ENCODE measurements at regions not wholly inside any gene's neighbourhood (a gene's known extent, or its start where the extent isn't known, plus 50 kb on each side); places are given as distances from the start of the nearest gene placed in this dataset.
"Not testable (repeated sequence)": the region's sequence is repeated elsewhere in the genome, so short reads cannot be mapped to it uniquely, and the experiment has no call there.

GRCh38 chr4:133584714-133585113, 435.6 kb downstream of the PCDH10 start:
- Mint-ChIP-seq H3K27ac (no peak overlapping the region), H3K4me1 (no peaks in the 10 kb centered on the region), H3K36me3 (no peaks in the 10 kb centered on the region), H3K27me3 (no peaks in the 10 kb centered on the region), H3K9me3 (peaks cover 0 to 5% (median 2%) of the 10 kb centered on the region in 7 donors), H3K4me3 (no peak overlapping the region)
- no peak for ATAC-seq (ENCODE audit: low read depth in 2 of 2)
- no peak for DNase-seq

GRCh38 chr4:133581996-133582619, 433.0 kb downstream of the PCDH10 start:
- H3K27me3 Mint-ChIP-seq = no peaks in the 10 kb centered on the region
- ATAC-seq (ENCODE audit: low read depth in 2 of 2) (no peak), DNase-seq (no peak)
- H3K27ac Mint-ChIP-seq = no peak overlapping the region
- no peak overlapping the region for H3K4me3 Mint-ChIP-seq
- peaks cover 0 to 5% (median 3%) of the 10 kb centered on the region in 7 donors for H3K9me3 Mint-ChIP-seq
- H3K36me3 Mint-ChIP-seq = no peaks in the 10 kb centered on the region
- no peaks in the 10 kb centered on the region for H3K4me1 Mint-ChIP-seq

GRCh38 chr4:133574248-133574647, 425.2 kb downstream of the PCDH10 start:
- no peak overlapping the region for H3K4me3 Mint-ChIP-seq
- DNase-seq (no peak), ATAC-seq (ENCODE audit: low read depth in 2 of 2) (no peak)
- no peaks in the 10 kb centered on the region for H3K36me3 Mint-ChIP-seq
- no peaks in the 10 kb centered on the region for H3K4me1 Mint-ChIP-seq
- peaks cover 0 to 7% (median 4%) of the 10 kb centered on the region in 7 donors for H3K9me3 Mint-ChIP-seq
- H3K27ac Mint-ChIP-seq = no peak overlapping the region
- no peaks in the 10 kb centered on the region for H3K27me3 Mint-ChIP-seq

GRCh38 chr4:133565379-133565778, 416.3 kb downstream of the PCDH10 start:
- DNase-seq (no peak), ATAC-seq (ENCODE audit: low read depth in 2 of 2) (no peak)
- Mint-ChIP-seq H3K27ac (no peak overlapping the region), H3K9me3 (peaks cover 0 to 4% (median 2%) of the 10 kb centered on the region in 7 donors), H3K27me3 (no peaks in the 10 kb centered on the region), H3K36me3 (no peaks in the 10 kb centered on the region), H3K4me1 (no peaks in the 10 kb centered on the region), H3K4me3 (no peak overlapping the region)

- ATAC-seq (ENCODE audit: low read depth in 2 of 2) (no peak), DNase-seq (peak; percentile 2)
- Mint-ChIP-seq H3K36me3 (no peaks in the 10 kb centered on the region), H3K27me3 (no peaks in the 10 kb centered on the region), H3K27ac (no peak overlapping the region), H3K9me3 (peaks cover 0 to 3% (median 0%) of the 10 kb centered on the region in 7 donors), H3K4me3 (no peak overlapping the region), H3K4me1 (no peaks in the 10 kb centered on the region)
Measured at GRCh38 chr4:133559987-133560386, 410.9 kb downstream of the PCDH10 start.

- DNase-seq = no peak
- Mint-ChIP-seq H3K9me3 (peaks cover 0 to 5% (median 2%) of the 10 kb centered on the region in 7 donors), H3K36me3 (no peaks in the 10 kb centered on the region), H3K4me3 (no peak overlapping the region), H3K27me3 (no peaks in the 10 kb centered on the region), H3K4me1 (no peaks in the 10 kb centered on the region), H3K27ac (no peak overlapping the region)
- no peak for ATAC-seq (ENCODE audit: low read depth in 2 of 2)
Measured at GRCh38 chr4:133555671-133556070, 406.6 kb downstream of the PCDH10 start.

GRCh38 chr4:133550436-133550835, 401.3 kb downstream of the PCDH10 start:
- H3K4me3 Mint-ChIP-seq = no peak overlapping the region
- H3K27me3 Mint-ChIP-seq = no peaks in the 10 kb centered on the region
- no peak for DNase-seq
- H3K4me1 Mint-ChIP-seq = no peaks in the 10 kb centered on the region
- no peak overlapping the region for H3K27ac Mint-ChIP-seq
- no peaks in the 10 kb centered on the region for H3K36me3 Mint-ChIP-seq
- peaks cover 0 to 4% (median 2%) of the 10 kb centered on the region in 7 donors for H3K9me3 Mint-ChIP-seq
- ATAC-seq (ENCODE audit: low read depth in 2 of 2) = no peak

- Mint-ChIP-seq H3K27me3 (no peaks in the 10 kb centered on the region), H3K9me3 (peaks cover 0 to 6% (median 2%) of the 10 kb centered on the region in 7 donors), H3K27ac (no peak overlapping the region), H3K36me3 (no peaks in the 10 kb centered on the region), H3K4me1 (no peaks in the 10 kb centered on the region), H3K4me3 (no peak overlapping the region)
- DNase-seq = no peak
- ATAC-seq (ENCODE audit: low read depth in 2 of 2) = no peak
Measured at GRCh38 chr4:133544097-133544496, 395.0 kb downstream of the PCDH10 start.

GRCh38 chr4:133537780-133538281, 388.7 kb downstream of the PCDH10 start:
- H3K4me3 Mint-ChIP-seq = no peak overlapping the region
- no peak for ATAC-seq (ENCODE audit: low read depth in 2 of 2)
- H3K4me1 Mint-ChIP-seq = no peaks in the 10 kb centered on the region
- peaks cover 0 to 13% (median 6%) of the 10 kb centered on the region in 7 donors for H3K9me3 Mint-ChIP-seq
- no peaks in the 10 kb centered on the region for H3K27me3 Mint-ChIP-seq
- H3K27ac Mint-ChIP-seq = no peak overlapping the region
- DNase-seq = no peak
- H3K36me3 Mint-ChIP-seq = no peaks in the 10 kb centered on the region

GRCh38 chr4:133534224-133534623, 385.1 kb downstream of the PCDH10 start:
- not testable (repeated sequence) for H3K36me3 Mint-ChIP-seq; DNase-seq; ATAC-seq (ENCODE audit: low read depth in 2 of 2); H3K4me3 Mint-ChIP-seq; H3K27ac Mint-ChIP-seq; H3K27me3 Mint-ChIP-seq; H3K4me1 Mint-ChIP-seq
- peaks cover 0 to 23% (median 6%) of the 10 kb centered on the region in 7 donors for H3K9me3 Mint-ChIP-seq

GRCh38 chr4:133524369-133524768, 375.3 kb downstream of the PCDH10 start:
- no peak overlapping the region for H3K4me3 Mint-ChIP-seq
- DNase-seq = no peak
- no peak overlapping the region for H3K27ac Mint-ChIP-seq
- ATAC-seq (ENCODE audit: low read depth in 2 of 2) = no peak
- H3K9me3 Mint-ChIP-seq = peaks cover 0 to 2% (median 0%) of the 10 kb centered on the region in 7 donors
- H3K36me3 Mint-ChIP-seq = no peaks in the 10 kb centered on the region
- no peaks in the 10 kb centered on the region for H3K27me3 Mint-ChIP-seq
- H3K4me1 Mint-ChIP-seq = no peaks in the 10 kb centered on the region

- H3K27ac Mint-ChIP-seq = no peak overlapping the region
- no peak overlapping the region for H3K4me3 Mint-ChIP-seq
- no peaks in the 10 kb centered on the region for H3K27me3 Mint-ChIP-seq
- DNase-seq (no peak), ATAC-seq (ENCODE audit: low read depth in 2 of 2) (no peak)
- H3K4me1 Mint-ChIP-seq = peaks cover 0 to 4% (median 0%) of the 10 kb centered on the region in 3 donors
- no peaks in the 10 kb centered on the region for H3K36me3 Mint-ChIP-seq
- peaks cover 0 to 30% (median 13%) of the 10 kb centered on the region in 7 donors for H3K9me3 Mint-ChIP-seq
Measured at GRCh38 chr4:133513901-133514300, 364.8 kb downstream of the PCDH10 start.

GRCh38 chr4:133498149-133498548, 349.1 kb downstream of the PCDH10 start:
- H3K36me3 Mint-ChIP-seq = no peaks in the 10 kb centered on the region
- no peak overlapping the region for H3K4me3 Mint-ChIP-seq
- no peak for ATAC-seq (ENCODE audit: low read depth in 2 of 2)
- no peak for DNase-seq
- no peaks in the 10 kb centered on the region for H3K4me1 Mint-ChIP-seq
- H3K9me3 Mint-ChIP-seq = peaks cover 0 to 3% (median 0%) of the 10 kb centered on the region in 7 donors
- H3K27ac Mint-ChIP-seq = no peak overlapping the region
- no peaks in the 10 kb centered on the region for H3K27me3 Mint-ChIP-seq

- H3K4me1 Mint-ChIP-seq = no peaks in the 10 kb centered on the region
- H3K27me3 Mint-ChIP-seq = no peaks in the 10 kb centered on the region
- ATAC-seq (ENCODE audit: low read depth in 2 of 2) = no peak
- no peak for DNase-seq
- H3K9me3 Mint-ChIP-seq = peaks cover 0 to 3% (median 0%) of the 10 kb centered on the region in 7 donors
- no peaks in the 10 kb centered on the region for H3K36me3 Mint-ChIP-seq
- H3K4me3 Mint-ChIP-seq = no peak overlapping the region
- H3K27ac Mint-ChIP-seq = no peak overlapping the region
Measured at GRCh38 chr4:133493776-133494175, 344.7 kb downstream of the PCDH10 start.
